NCI-H1105 treated with DMSO at 0.1 percent for 48 hours (cell line): ENCODE measurements at regions not wholly inside any gene's neighbourhood (a gene's known extent, or its start where the extent isn't known, plus 50 kb on each side); places are given as distances from the start of the nearest gene placed in this dataset.
A peak's percentile ranks its signal among the peaks of the same experiment; 100 is the strongest.
"Not testable (repeated sequence)": the region's sequence is repeated elsewhere in the genome, so short reads cannot be mapped to it uniquely, and the experiment has no call there.

Experiments
- DNase-seq: peaks from one replicate; lab custom pipeline; 2025; lab: John Stamatoyannopoulos, UW

DNA sequence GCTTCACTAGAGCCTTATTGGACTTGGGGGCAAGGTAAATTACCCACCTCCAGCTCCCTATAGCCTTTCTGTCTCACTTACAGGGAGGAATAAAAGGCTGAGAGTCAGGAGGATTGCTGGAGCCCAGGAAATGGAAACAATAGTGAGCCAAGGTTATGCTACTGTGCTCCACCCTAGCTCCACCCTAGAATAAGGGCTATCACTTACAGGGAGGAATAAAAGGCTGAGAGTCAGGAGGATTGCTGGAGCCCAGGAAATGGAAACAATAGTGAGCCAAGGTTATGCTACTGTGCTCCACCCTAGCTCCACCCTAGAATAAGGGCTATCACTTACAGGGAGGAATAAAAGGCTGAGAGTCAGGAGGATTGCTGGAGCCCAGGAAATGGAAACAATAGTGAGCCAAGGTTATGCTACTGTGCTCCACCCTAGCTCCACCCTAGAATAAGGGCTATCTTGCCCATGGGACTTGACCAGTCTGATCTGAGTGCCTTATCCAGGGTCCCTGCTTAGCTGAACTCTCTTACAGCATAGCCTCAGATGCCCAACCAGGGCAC lies 150.6 kb upstream of the UGT8 start:
- not testable (repeated sequence) for DNase-seq

DNA sequence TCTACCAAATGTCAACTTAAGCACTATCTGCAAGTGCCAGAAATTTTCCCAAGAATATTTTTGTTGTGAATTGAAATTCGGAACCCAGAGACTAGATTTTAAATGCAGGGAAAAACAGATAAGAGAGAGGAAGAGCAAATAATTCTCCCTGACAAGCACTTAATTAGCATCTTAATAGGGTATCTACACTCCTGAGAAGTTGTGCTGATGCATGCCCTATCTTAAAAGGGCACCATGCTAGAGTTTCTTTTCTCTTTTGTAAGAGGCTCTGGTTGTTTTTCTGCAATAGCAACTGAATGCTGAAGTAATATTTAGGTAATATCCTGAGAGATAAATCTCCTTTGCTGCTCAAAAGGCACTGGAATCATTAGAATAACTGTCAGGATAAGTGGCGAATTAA lies 139.9 kb upstream of the UGT8 start:
- DNase-seq = no peak

DNA sequence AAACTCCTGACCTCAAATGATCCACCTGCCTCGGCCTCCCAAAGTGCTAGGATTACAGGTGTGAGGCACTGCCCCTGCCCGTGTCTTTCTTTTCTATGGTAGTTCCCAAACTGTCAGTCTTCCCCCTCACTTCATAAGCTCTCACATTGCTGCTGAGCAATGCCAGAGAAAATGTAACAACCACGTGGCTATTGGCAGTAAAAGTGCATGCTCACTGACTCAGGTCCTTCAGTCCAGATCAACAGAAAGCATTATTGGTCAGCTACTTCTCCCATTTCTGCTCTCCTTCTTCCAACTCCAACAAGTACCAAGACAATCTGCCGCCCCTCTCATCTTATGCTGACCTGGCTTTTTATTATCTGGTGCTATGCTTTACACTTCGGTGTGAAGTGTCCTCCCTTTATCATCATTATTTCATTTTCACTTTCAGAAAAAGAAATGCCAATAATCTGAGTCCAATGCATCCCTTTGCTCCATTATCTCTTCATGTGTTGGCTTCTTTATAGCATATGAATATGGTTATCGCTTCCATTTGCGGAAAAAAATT lies 133.8 kb upstream of the UGT8 start:
- no peak for DNase-seq

DNA sequence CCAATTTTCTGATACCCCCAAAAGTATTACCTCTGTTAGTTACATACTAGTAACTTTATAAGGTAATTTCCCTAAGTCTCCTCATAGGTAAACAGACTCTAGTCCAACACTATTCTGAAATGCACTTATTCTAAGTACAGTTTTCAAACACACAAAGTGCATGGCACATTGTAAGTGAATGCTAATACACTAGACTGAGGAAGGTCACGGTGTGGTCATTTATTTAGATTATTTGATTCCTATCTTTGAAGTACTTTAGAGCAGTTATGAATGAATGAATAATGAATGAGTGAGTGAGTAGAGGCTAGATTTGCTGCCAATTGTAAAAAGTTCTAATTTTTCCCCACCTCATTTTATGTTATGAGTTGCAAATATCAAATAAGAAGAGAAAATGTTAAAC lies 132.8 kb upstream of the UGT8 start:
- no peak for DNase-seq

DNA sequence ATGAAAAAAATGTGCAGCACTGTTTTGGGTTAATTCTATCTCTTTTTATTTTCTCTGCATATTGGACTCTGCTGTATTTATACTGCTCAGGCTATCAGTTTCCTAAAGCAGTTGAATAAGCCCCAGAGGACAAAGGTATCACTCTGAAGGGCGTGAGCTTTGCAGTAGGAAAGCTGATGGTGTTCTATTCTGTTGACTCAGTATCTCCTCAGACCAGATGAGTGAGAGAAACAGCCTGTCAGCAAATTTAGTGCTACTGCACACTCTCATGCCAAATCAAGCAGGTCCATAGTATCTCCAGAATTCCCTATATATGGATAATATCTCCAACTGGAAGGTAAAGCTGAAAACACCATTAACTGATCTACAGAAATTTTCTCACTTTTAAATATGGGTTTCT lies 132.3 kb upstream of the UGT8 start:
- DNase-seq = no peak

DNA sequence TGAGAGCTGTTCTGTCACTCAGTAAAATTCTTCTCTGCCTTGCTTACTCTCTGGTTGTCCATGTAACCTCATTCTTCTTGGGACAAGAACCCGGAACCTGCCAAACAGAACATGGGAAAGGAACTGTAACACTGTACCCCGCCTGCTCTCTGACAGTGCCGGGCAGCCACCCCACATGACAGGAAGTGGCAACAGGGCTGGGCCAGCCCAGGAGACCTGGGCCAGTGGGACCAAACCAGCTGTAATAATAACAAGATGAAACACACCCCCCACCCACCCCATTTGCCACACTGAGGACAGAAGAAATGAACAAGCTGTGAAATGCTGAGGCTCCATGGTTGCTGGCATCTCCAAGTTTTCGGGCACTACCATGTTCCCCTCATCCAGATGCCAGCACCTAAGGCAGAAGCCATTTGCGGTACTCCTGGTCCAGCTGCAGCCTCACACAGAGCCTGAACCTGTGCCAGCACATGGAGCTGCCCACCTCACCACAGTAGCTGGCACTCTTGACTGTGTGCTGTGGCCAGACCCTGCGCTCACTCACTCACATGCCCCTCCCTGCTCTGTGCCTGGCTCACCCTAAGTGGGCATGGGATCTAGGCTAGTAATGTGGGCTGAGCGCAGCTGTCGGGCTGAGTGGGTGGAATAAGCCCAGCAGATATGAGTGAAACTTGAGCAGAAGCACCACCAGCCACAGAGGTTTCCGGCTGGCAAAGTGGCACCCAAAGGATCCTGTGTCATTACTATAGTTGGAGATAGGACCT lies 126.2 kb upstream of the UGT8 start:
- no peak for DNase-seq

DNA sequence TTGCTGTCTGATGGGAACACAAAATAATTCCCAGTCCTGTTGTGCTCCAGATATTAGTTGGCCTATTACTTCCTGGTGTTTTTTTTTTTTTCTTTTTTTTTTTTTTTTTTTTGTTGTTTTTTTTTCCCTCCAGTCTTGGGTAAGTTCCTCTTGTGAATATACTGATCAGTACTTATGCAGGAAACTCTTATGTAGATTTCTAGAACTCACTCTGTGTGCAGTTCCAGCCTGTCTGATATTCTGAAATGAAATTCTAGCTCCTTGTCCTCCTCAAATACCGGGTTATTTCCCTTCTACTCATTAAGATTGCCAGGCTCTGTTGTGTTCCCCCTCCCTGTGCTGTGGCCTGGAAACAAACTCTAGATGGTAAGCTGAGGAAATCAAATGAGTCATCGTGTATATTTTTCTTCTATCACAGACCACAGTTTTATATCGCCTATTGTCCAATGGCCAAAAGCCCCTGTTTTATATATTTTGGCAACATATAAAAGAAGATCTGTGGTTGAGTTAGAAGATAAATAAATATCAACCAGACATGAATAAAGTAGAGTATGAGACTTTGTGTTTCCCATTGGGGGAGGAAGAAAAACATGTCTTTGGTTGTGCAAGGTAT lies 124.3 kb upstream of the UGT8 start:
- no peak for DNase-seq

DNA sequence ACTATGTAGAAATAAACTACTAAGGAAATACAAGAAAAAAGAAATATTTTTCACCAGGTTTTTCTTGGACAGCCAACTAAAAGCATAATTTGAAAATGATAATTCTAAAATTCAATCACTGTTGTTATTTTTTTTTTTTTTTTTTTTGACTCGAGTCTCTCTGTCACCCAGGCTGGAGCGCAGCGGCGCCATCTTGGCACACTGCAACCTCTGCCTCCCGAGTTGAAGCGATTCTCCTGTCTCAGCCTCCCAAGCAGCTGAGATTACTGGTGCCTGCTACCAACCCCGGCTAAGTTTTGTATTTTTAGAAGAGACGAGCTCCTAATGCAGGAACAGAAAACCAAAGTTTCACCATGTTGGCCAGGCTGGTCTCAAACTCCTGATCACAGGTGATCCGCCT lies 122.3 kb upstream of the UGT8 start:
- no peak for DNase-seq

DNA sequence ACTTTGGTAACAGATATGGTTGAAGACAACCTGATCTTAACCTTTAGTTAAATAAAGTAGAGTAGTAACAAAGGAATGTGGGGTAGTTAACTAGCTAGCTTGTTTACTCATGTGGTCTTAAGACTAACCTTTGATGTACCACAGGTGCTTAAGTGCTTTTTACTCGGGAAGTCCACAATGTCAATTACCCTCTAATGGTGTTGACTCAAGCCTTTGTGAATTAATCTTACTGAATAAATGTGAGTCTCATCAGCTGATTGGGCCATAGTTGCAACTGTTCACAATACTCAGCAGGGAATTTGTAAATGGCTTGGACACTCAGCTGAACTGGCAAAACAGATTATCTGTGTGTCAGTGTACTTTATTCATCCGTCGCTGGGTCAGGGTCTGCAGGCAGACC lies 119.0 kb upstream of the UGT8 start:
- peak; percentile 19 for DNase-seq

DNA sequence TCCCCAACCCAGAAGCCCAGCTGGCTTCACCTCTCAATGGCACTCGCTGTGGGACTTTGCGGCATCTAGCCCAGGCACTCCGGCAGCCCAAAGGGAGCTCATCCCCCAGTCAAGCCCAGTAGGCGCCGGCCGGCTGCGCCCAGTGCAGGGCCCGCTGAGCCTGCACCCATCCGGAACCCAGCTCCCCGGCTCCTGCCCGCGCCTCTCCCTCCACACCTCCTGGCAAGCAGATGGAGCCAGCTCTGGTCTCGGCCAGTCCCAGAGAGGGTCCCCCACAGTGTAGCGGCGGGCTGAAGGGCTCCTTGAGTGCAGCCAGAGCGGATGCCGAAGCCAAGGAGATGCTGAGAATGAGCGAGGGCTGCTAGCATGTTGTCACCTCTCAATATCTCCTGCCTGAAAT lies 116.8 kb upstream of the UGT8 start:
- no peak for DNase-seq

DNA sequence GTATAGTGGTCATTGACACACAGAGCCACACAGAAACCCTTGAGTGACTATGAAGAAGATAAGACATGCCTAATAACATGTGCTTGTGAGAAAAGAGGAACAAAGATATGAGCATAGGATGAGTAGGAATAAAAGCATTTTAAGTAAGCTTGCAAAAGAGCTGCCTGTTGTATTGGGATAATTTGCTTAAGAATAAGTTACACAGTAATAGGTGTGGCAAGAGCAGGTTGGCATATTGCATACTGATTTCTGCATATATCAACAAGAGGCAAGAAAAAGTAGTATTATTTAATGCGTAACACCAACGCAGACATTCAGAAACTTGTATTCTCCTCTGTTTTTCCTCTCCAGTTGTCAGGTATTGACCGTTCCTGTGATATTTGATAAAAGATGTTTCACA lies 111.5 kb upstream of the UGT8 start:
- DNase-seq = no peak

DNA sequence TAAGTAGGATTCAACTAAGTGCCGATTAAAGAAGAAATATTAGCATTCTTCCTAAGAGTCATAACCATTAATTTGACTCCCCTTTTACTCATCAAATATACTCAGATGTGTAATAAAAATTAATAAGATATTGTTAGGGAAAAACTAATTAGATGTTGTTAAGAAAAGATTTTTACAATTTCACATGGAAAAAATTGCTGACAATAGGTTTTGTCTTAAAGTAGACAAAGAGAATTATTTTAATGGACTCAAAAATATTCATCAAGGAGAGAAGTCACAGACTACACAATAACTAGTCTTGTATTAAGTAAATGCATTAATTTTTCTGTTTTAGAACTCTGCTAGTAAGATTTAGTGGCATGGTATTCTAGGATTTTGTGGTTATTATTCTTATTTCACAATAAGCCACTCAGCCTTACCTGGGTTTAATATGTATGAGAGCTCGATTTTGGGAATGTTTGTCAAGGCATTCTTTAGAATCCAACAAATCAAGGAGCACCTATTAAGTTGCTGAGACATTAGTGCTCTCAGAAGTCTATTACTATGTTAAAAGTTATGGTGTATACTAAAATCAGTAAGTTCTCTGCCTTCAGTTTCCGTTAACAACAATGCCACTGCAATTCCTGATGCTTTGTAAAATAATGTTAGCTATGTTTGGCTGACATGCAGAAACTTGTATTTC lies 110.2 kb upstream of the UGT8 start:
- no peak for DNase-seq

DNA sequence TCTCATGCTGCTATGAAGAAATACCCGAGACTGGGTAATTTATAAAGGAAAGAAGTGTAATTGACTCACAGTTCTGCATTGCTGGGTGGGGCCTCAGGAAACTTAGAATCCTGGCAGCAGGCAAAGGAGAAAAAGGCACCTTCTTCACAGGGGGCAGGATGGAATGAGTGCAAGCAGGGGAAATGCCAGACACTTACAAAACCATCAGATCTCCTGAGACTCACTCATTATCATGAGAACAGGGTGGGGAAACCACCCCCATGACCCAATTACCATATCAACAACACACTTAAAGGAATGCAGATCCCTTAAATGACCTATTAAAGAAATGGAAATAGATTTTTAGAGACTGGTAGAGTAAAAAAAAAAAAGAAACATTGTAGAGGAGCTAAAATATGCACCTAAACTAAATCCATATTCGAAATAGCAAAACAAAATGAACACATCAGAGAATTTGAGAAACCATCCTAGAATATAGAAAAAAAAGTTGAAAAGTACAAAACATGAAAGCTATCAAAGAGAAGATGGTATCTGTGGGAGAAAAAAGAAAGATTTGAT lies 104.3 kb upstream of the UGT8 start:
- no peak for DNase-seq

DNA sequence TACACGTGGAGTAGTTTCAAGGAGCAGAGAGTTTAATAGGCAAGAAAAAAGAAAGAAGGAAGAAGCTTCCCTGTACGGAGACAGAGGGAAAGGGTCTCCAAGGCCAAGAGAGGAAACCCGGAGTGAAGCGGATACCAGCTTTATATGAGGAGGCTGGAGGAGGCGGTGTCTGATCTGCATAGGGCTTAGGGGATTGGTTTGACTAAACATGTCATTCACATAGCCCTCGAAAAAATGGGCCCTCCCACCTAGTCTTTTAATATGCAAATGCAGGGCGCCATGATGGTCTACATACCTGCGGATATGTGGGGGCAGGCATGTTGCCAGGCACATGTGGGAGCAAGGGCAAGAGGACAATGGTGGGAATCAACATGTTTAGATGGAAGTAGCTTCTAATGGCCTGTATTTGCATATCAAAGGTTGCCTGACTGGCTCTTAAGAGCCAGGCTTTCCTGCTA lies 103.1 kb upstream of the UGT8 start:
- no peak for DNase-seq

DNA sequence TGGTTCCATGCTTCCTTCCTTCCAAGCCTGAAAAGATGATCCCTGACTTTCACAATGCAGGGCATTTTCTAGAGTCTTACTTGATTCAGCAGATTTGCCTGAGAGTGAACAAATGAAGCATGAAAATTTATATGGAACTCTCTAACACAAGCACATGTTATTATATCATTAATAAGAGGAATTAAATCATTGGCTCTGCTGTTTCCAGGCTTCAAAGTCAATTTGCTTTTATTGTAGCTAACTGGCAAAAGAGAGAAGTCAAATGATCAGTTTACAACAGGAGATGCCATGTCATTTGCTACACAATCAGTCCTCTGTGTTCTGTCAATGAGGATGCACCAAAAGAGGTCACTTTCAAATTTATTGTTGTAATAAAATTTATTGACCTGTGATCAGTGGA lies 101.5 kb upstream of the UGT8 start:
- no peak for DNase-seq

DNA sequence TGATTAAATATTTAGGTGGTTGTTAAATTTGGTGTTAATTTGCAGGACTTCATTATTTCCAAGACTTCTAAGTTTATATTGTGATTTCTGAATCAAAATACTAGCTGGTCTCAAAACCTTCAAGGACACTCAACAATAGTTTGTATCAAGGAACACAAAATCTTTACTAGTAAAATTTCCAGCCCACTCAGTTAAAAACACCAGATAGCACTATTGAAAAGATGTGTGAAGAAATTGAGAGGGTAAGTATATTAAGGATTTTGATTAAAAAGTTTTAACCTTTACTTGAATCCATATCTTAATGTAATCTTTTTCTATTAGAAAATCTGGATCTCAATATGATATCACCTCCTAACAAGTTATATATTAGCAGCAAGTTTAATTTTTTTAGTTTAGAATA lies 89.3 kb upstream of the UGT8 start:
- no peak for DNase-seq

DNA sequence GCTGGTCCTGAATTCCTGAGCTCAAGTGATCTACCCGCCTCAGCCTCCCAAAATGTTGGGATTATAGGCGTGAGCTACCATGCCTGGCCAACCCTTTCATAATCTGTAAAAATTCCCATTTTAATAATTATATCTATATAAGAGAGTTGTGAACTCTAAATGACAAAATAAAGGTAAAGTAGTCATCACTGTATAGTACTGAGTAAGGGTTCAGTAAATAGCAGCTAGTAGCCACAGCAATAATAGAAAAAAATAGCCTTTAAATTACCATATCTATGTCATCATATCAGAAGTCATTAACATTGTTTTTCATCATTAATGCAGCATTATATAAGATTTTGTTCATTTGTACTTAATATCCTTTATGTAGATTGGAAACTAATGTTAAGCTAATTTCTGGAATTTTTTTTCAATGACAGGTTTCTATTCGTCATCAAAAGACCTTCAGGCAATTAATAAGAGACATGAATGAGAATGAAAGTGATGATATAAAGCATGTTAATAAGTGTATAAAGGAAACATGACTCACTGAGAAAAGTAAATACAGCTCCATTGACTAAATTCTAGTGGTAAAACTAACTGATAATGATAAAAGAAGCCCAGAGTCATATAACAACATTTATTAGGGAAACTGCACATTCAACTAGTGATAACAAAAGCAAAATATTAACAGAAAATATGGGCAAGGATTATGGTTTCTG lies 85.9 kb upstream of the UGT8 start:
- DNase-seq = no peak

DNA sequence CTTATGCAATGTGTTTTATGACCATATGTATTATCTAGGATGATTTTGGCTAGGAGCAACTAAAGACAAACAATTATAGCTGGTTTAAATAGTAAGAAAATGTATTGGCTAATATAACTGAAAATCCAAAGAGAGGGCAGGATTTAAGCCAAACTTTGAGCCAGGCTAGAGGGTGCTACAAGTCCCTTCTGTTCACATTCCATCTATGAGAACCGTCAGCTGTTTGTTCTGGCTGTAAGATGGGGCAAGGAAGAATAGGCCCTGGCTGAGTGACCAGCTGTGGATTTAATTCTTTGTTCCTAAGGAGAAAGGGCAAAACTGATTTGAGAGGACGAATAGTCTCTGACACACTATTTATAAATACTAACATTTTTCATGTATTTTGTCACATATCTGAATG lies 79.2 kb upstream of the UGT8 start:
- no peak for DNase-seq

DNA sequence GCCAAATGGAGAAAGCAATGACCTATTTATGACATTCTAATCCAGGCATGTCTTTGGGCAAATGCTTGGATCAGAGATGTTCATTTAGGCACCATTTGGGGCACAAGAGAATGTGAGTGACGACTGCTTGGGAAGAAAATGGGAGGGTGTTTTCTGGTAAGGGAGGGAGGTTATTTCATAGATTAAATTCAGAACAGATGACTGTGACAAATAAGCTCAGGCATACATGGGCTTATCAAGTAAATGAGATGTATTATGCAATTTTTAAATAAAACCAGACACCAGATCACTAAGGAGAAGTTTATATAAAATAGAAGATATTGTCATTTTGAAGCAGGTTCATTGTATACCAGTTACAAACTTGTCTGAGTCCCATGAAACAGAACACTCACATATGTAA lies 71.4 kb upstream of the UGT8 start:
- DNase-seq = no peak

DNA sequence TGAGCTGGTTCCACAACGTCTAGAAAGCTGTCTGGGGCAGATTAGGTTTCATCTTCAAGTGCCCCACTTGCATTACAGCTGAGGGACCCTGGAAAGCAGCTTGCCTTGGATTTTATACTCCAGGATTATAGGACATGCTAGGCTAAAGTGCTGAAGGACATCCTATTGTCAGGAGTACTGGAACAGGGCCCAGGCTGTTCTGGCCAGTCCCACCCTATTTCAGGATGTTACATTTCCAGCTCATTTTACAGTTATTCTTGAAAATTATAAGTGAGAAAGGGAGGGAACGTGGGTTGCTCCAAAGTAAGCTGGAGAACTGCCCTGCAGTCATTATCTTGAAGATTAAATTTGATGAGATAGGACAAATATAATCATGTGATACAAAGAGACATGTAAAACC lies 71.0 kb upstream of the UGT8 start:
- peak; percentile 41 for DNase-seq

DNA sequence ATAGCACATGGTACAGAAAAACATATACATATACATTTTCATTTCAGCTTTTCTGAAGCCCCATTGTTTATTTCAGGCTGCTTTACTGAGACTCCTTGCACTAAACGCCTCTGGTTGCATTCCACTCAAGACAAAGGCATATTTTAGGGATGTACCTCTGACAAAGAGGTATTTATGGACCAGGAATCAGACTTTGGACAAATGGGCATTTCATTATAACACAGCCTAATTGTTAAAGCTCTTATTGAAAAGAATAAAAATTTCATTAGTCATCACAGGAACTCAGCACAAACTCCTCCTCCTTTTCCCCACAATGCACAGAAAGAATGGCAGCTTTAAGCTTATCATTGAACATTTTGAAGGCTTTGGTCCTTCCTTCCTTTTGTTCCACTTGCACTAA lies 62.9 kb upstream of the UGT8 start:
- no peak for DNase-seq

DNA sequence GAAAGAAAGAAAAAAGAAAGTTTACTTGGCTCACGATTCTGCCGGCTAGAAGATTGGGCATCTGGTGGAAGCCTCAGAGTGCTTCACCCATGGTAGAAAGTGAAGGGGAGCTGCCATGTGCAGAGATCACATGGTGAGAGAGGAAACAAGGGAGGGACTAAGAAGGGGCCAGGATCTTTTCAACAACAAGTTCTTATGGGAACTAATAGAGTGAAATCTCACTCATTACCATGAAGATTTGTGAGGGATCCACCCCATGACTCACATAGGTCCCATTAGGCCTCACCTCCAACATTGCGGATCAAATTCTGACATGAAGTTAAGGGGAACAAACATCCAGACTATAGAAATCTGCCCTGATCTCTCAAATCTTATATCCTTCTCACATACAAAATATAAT lies 61.3 kb upstream of the UGT8 start:
- DNase-seq = no peak
